ENCODE measurements at regions not wholly inside any gene's neighbourhood (a gene's known extent, or its start where the extent isn't known, plus 50 kb on each side); places are given as distances from the start of the nearest gene placed in this dataset.

GRCh38 chr5:90311401-90311800 lies 98.2 kb downstream of the CETN3 start:
- H3K4me2 ChIP-seq (ENCODE audit: low read length), result no peak overlapping the region
- H3K36me3 ChIP-seq (ENCODE audit: insufficient read depth, low read length), result no peaks in the 10 kb centered on the region
- BruUV-seq (replicated peaks), result no TSS peak
- no peaks in the 10 kb centered on the region for H3K9me3 ChIP-seq (ENCODE audit: low read length)
- no peak overlapping the region for H3K4me3 ChIP-seq (ENCODE audit: low read depth, low read length, poor library complexity, severe bottlenecking)
- ChIA-PET POLR2A (no interaction called here), CTCF (ENCODE audit: unreplicated experiment) (no interaction called here)
- no peak for DNase-seq (ENCODE audit: low spot score)
- H3K79me2 ChIP-seq (ENCODE audit: insufficient read depth, low read depth, low read length), result no peaks in the 10 kb centered on the region
- no peak overlapping the region for H3K27ac ChIP-seq (ENCODE audit: low read depth, low read length, poor library complexity, severe bottlenecking)
- H3K4me1 ChIP-seq (ENCODE audit: insufficient read depth, low read length, poor library complexity, severe bottlenecking), result no peaks in the 10 kb centered on the region
- no peaks in the 10 kb centered on the region for H3K9me2 ChIP-seq (ENCODE audit: insufficient read depth, low read length)
- no peaks in the 10 kb centered on the region for H4K20me1 ChIP-seq (ENCODE audit: insufficient read depth, low read length)
- intact Hi-C loops (cut with micrococcal nuclease; ENCODE audit: unreplicated experiment), result no loop called here
- no peak for TF ChIP-seq CTCF (conservative IDR thresholded peaks at IDR 0.05; ENCODE audit: low read length)
- no peak for TF ChIP-seq EZH2phosphoT487 (IDR thresholded peaks at IDR 0.05; ENCODE audit: borderline replicate concordance, low read depth, low read length)
- H2AFZ ChIP-seq (ENCODE audit: low read length), result no peak overlapping the region

- CTCF ChIA-PET (ENCODE audit: unreplicated experiment), result no interaction called here
- Histone ChIP-seq H3K4me1 (ENCODE audit: insufficient read depth, low read length, poor library complexity, severe bottlenecking) (no peaks in the 10 kb centered on the region), H3K36me3 (ENCODE audit: insufficient read depth, low read length) (no peaks in the 10 kb centered on the region), H4K20me1 (ENCODE audit: insufficient read depth, low read length) (no peaks in the 10 kb centered on the region), H3K79me2 (ENCODE audit: insufficient read depth, low read depth, low read length) (no peaks in the 10 kb centered on the region), H3K4me2 (ENCODE audit: low read length) (no peak overlapping the region), H3K9me3 (ENCODE audit: low read length) (no peaks in the 10 kb centered on the region), H3K27ac (ENCODE audit: low read depth, low read length, poor library complexity, severe bottlenecking) (no peak overlapping the region), H3K4me3 (ENCODE audit: low read depth, low read length, poor library complexity, severe bottlenecking) (no peak overlapping the region), H2AFZ (ENCODE audit: low read length) (no peak overlapping the region), H3K9me2 (ENCODE audit: insufficient read depth, low read length) (no peaks in the 10 kb centered on the region)
- TF ChIP-seq CTCF (conservative IDR thresholded peaks at IDR 0.05; ENCODE audit: low read length) (no peak), EZH2phosphoT487 (IDR thresholded peaks at IDR 0.05; ENCODE audit: borderline replicate concordance, low read depth, low read length) (no peak)
- POLR2A ChIA-PET, result no interaction called here
- intact Hi-C loops (cut with micrococcal nuclease; ENCODE audit: unreplicated experiment), result no loop called here
- DNase-seq (ENCODE audit: low spot score), result no peak
- no TSS peak for BruUV-seq (replicated peaks)
These were observed 100.6 kb downstream of the CETN3 start for GRCh38 chr5:90308787-90309585.

GRCh38 chr5:90307782-90308181 lies 101.8 kb downstream of the CETN3 start:
- TF ChIP-seq CTCF (conservative IDR thresholded peaks at IDR 0.05; ENCODE audit: low read length), result no peak
- no peak for TF ChIP-seq EZH2phosphoT487 (IDR thresholded peaks at IDR 0.05; ENCODE audit: borderline replicate concordance, low read depth, low read length)
- no peak overlapping the region for H3K4me3 ChIP-seq (ENCODE audit: low read depth, low read length, poor library complexity, severe bottlenecking)
- intact Hi-C loops (cut with micrococcal nuclease; ENCODE audit: unreplicated experiment), result no loop called here
- no TSS peak for BruUV-seq (replicated peaks)
- no peak overlapping the region for H3K4me2 ChIP-seq (ENCODE audit: low read length)
- H2AFZ ChIP-seq (ENCODE audit: low read length), result no peak overlapping the region
- no peak for DNase-seq (ENCODE audit: low spot score)
- H3K4me1 ChIP-seq (ENCODE audit: insufficient read depth, low read length, poor library complexity, severe bottlenecking), result no peaks in the 10 kb centered on the region
- H4K20me1 ChIP-seq (ENCODE audit: insufficient read depth, low read length), result no peaks in the 10 kb centered on the region
- no peaks in the 10 kb centered on the region for H3K36me3 ChIP-seq (ENCODE audit: insufficient read depth, low read length)
- H3K79me2 ChIP-seq (ENCODE audit: insufficient read depth, low read depth, low read length), result no peaks in the 10 kb centered on the region
- ChIA-PET POLR2A (no interaction called here), CTCF (ENCODE audit: unreplicated experiment) (no interaction called here)
- no peaks in the 10 kb centered on the region for H3K9me2 ChIP-seq (ENCODE audit: insufficient read depth, low read length)
- no peaks in the 10 kb centered on the region for H3K9me3 ChIP-seq (ENCODE audit: low read length)
- no peak overlapping the region for H3K27ac ChIP-seq (ENCODE audit: low read depth, low read length, poor library complexity, severe bottlenecking)

Measured in OCI-LY7 (cell line).